ENCODE measurements at regions not wholly inside any gene's neighbourhood (a gene's known extent, or its start where the extent isn't known, plus 50 kb on each side); places are given as distances from the start of the nearest gene placed in this dataset.
"Not testable (repeated sequence)": the region's sequence is repeated elsewhere in the genome, so short reads cannot be mapped to it uniquely, and the experiment has no call there.

- DNase-seq (ENCODE audit: low spot score) = not testable (repeated sequence)
These were observed 137.7 kb downstream of the CRLF3 start for GRCh38 chr17:30686538-30687479.

GRCh38 chr17:30682280-30682679 is 142.2 kb downstream of the CRLF3 start:
- DNase-seq (ENCODE audit: low spot score) = not testable (repeated sequence)

- not testable (repeated sequence) for DNase-seq (ENCODE audit: low spot score)
These were observed 143.8 kb downstream of the CRLF3 start for GRCh38 chr17:30680681-30681080.

GRCh38 chr17:30677550-30678249 is 146.8 kb downstream of the CRLF3 start:
- DNase-seq (ENCODE audit: low spot score) = no peak

GRCh38 chr17:30675777-30676492 is 148.6 kb downstream of the CRLF3 start:
- not testable (repeated sequence) for DNase-seq (ENCODE audit: low spot score)

GRCh38 chr17:30669217-30669649 is 155.3 kb downstream of the CRLF3 start:
- DNase-seq (ENCODE audit: low spot score) = not testable (repeated sequence)

GRCh38 chr17:30668360-30669181 is 155.9 kb downstream of the CRLF3 start:
- DNase-seq (ENCODE audit: low spot score) = not testable (repeated sequence)

- DNase-seq (ENCODE audit: low spot score) = not testable (repeated sequence)
These were observed 156.7 kb downstream of the CRLF3 start for GRCh38 chr17:30667657-30668359.

- not testable (repeated sequence) for DNase-seq (ENCODE audit: low spot score)
These were observed 157.4 kb downstream of the CRLF3 start for GRCh38 chr17:30666838-30667656.

- not testable (repeated sequence) for DNase-seq (ENCODE audit: low spot score)
These were observed 160.6 kb downstream of the CRLF3 start for GRCh38 chr17:30663727-30664455.

- DNase-seq (ENCODE audit: low spot score) = not testable (repeated sequence)
These were observed 167.3 kb downstream of the CRLF3 start for GRCh38 chr17:30657148-30657547.

GRCh38 chr17:30653038-30653437 is 171.5 kb downstream of the CRLF3 start:
- not testable (repeated sequence) for DNase-seq (ENCODE audit: low spot score)

- DNase-seq (ENCODE audit: low spot score) = not testable (repeated sequence)
These were observed 172.9 kb downstream of the GOSR1 start for GRCh38 chr17:30650149-30650548.

- not testable (repeated sequence) for DNase-seq (ENCODE audit: low spot score)
These were observed 170.9 kb downstream of the GOSR1 start for GRCh38 chr17:30648015-30648620.

GRCh38 chr17:30645875-30646274 is 168.7 kb downstream of the GOSR1 start:
- DNase-seq (ENCODE audit: low spot score) = not testable (repeated sequence)

- DNase-seq (ENCODE audit: low spot score) = not testable (repeated sequence)
These were observed 167.5 kb downstream of the GOSR1 start for GRCh38 chr17:30644713-30645112.

- not testable (repeated sequence) for DNase-seq (ENCODE audit: low spot score)
These were observed 167.1 kb downstream of the GOSR1 start for GRCh38 chr17:30644287-30644686.

GRCh38 chr17:30641428-30641827 is 164.2 kb downstream of the GOSR1 start:
- DNase-seq (ENCODE audit: low spot score) = not testable (repeated sequence)
